ENCODE measurements at regions not wholly inside any gene's neighbourhood (a gene's known extent, or its start where the extent isn't known, plus 50 kb on each side); places are given as distances from the start of the nearest gene placed in this dataset.

GRCh38 chr20:48238781-48239180 is 453.5 kb upstream of the SULF2 start:
- no peaks in the 10 kb centered on the region for H3K79me2 ChIP-seq (ENCODE audit: low read length)
- peaks cover 17% of the 10 kb centered on the region; the same call in 1 of the 2 replicates for H3K27me3 ChIP-seq (ENCODE audit: low read depth, low read length)
- no peaks in the 10 kb centered on the region for H4K20me1 ChIP-seq (ENCODE audit: insufficient read depth, low read length)
- H3K4me1 ChIP-seq (ENCODE audit: low read length) = no peaks in the 10 kb centered on the region
- H3K4me2 ChIP-seq (ENCODE audit: low read length) = no peak overlapping the region
- H2AFZ ChIP-seq (ENCODE audit: low read depth, low read length) = no peak overlapping the region
- TF ChIP-seq, protein P1, sequence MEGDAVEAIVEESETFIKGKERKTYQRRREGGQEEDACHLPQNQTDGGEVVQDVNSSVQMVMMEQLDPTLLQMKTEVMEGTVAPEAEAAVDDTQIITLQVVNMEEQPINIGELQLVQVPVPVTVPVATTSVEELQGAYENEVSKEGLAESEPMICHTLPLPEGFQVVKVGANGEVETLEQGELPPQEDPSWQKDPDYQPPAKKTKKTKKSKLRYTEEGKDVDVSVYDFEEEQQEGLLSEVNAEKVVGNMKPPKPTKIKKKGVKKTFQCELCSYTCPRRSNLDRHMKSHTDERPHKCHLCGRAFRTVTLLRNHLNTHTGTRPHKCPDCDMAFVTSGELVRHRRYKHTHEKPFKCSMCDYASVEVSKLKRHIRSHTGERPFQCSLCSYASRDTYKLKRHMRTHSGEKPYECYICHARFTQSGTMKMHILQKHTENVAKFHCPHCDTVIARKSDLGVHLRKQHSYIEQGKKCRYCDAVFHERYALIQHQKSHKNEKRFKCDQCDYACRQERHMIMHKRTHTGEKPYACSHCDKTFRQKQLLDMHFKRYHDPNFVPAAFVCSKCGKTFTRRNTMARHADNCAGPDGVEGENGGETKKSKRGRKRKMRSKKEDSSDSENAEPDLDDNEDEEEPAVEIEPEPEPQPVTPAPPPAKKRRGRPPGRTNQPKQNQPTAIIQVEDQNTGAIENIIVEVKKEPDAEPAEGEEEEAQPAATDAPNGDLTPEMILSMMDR (IDR thresholded peaks at IDR 0.05; ENCODE audit: low read depth, low read length) = no peak
- TF ChIP-seq EZH2phosphoT487 (IDR thresholded peaks at IDR 0.05; ENCODE audit: low read depth) = no peak
- H3K4me3 ChIP-seq (ENCODE audit: low read length) = no peak overlapping the region
- no peaks in the 10 kb centered on the region for H3K9me3 ChIP-seq (ENCODE audit: insufficient read depth, low read length)
- no peaks in the 10 kb centered on the region for H3K36me3 ChIP-seq (replicated peaks; ENCODE audit: low read depth, low read length)
- no peak overlapping the region for H3K27ac ChIP-seq (ENCODE audit: low read length)
- no peak overlapping the region for H3K9ac ChIP-seq (ENCODE audit: low read length)

GRCh38 chr20:48238326-48238725 is 453.0 kb upstream of the SULF2 start:
- no peaks in the 10 kb centered on the region for H4K20me1 ChIP-seq (ENCODE audit: insufficient read depth, low read length)
- H3K4me1 ChIP-seq (ENCODE audit: low read length) = no peaks in the 10 kb centered on the region
- no peak overlapping the region for H3K27ac ChIP-seq (ENCODE audit: low read length)
- H3K9me3 ChIP-seq (ENCODE audit: insufficient read depth, low read length) = no peaks in the 10 kb centered on the region
- no peaks in the 10 kb centered on the region for H3K36me3 ChIP-seq (replicated peaks; ENCODE audit: low read depth, low read length)
- TF ChIP-seq, protein P1 (IDR thresholded peaks at IDR 0.05; ENCODE audit: low read depth, low read length) = no peak
- TF ChIP-seq EZH2phosphoT487 (IDR thresholded peaks at IDR 0.05; ENCODE audit: low read depth) = no peak
- H3K4me3 ChIP-seq (ENCODE audit: low read length) = no peak overlapping the region
- no peak overlapping the region for H2AFZ ChIP-seq (ENCODE audit: low read depth, low read length)
- no peak overlapping the region for H3K9ac ChIP-seq (ENCODE audit: low read length)
- no peak overlapping the region for H3K4me2 ChIP-seq (ENCODE audit: low read length)
- peaks cover 21% of the 10 kb centered on the region; the same call in 1 of the 2 replicates for H3K27me3 ChIP-seq (ENCODE audit: low read depth, low read length)
- H3K79me2 ChIP-seq (ENCODE audit: low read length) = no peaks in the 10 kb centered on the region

DNA sequence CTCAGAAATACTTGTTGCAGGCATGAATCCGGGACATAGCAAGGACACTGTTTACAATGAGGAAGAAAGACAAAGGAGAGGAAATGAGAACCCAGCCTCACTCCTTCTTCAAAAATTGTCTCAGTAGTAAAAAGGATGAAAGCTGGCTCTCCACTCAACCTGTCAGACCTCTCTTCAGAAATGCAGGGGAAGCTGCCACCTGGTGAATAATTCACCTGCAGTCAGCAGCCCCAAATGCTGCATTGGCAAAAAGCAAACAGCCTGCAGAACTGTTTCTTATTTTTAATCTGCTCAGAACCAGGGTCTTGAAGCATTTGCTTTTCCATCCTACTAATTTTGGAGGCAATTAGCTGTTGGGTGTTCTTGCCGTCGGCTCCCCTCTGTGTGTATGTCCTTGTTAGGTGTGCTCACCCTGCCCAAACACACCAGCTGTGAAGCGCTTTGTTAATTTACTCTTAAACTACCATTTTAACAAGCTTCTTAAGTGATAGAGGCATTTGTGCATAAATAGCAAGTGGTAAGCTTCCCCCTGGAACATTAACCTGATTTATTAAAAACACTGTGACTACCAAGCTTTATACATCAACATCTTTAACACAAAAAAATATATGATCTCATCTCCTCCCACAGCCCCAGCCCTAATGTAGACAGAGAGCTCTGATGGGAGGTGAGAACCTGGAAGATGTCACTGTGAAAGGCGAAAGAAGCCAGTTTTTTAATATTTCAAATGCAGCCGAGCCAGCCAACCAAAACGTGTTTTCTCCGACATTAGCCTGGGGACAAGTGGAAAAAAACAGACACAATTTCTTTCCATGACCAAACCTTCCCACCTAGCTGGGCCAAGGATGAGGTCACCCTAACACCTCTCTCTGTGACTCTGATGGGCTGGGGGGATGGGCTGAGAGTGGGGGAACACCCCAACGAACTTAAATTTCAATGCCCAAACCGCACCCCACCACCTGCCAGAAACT is 451.0 kb upstream of the SULF2 start:
- Histone ChIP-seq H4K20me1 (ENCODE audit: insufficient read depth, low read length) (no peaks in the 10 kb centered on the region), H2AFZ (ENCODE audit: low read depth, low read length) (no peak overlapping the region), H3K9me3 (ENCODE audit: insufficient read depth, low read length) (peaks cover 11% of the 10 kb centered on the region), H3K79me2 (ENCODE audit: low read length) (no peaks in the 10 kb centered on the region), H3K36me3 (replicated peaks; ENCODE audit: low read depth, low read length) (no peaks in the 10 kb centered on the region), H3K9ac (ENCODE audit: low read length) (no peak overlapping the region), H3K27ac (ENCODE audit: low read length) (no peak overlapping the region), H3K27me3 (ENCODE audit: low read depth, low read length) (peaks cover 37% of the 10 kb centered on the region; the same call in 1 of the 2 replicates), H3K4me2 (ENCODE audit: low read length) (no peak overlapping the region), H3K4me3 (ENCODE audit: low read length) (no peak overlapping the region), H3K4me1 (ENCODE audit: low read length) (no peaks in the 10 kb centered on the region)
- no peak for TF ChIP-seq EZH2phosphoT487 (IDR thresholded peaks at IDR 0.05; ENCODE audit: low read depth)
- TF ChIP-seq, protein P1 (IDR thresholded peaks at IDR 0.05; ENCODE audit: low read depth, low read length) = no peak

DNA sequence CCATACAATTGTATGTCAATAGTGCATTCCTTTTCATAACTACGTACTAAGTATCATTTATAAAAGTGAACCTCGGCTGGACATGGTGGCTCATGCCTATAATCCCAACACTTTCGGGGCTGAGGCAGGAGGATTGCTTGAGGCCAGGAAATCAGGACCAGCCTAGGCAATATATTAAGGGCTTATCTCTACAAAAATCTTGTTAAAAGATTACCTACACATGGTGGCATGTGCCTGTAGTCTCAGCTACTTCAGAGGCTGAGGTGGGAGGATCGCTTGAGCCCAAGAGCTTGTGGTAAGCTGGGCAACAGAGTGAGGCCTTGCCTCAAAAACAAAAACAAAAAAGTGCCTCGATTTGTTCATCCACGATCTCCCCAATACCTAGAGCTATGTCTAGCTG is 449.7 kb upstream of the SULF2 start:
- TF ChIP-seq, protein P1 (IDR thresholded peaks at IDR 0.05; ENCODE audit: low read depth, low read length) = no peak
- TF ChIP-seq EZH2phosphoT487 (IDR thresholded peaks at IDR 0.05; ENCODE audit: low read depth) = no peak
- peaks cover 34% of the 10 kb centered on the region; the same call in 1 of the 2 replicates for H3K27me3 ChIP-seq (ENCODE audit: low read depth, low read length)
- no peak overlapping the region for H3K4me2 ChIP-seq (ENCODE audit: low read length)
- no peaks in the 10 kb centered on the region for H4K20me1 ChIP-seq (ENCODE audit: insufficient read depth, low read length)
- no peak overlapping the region for H3K27ac ChIP-seq (ENCODE audit: low read length)
- H3K9me3 ChIP-seq (ENCODE audit: insufficient read depth, low read length) = peaks cover 11% of the 10 kb centered on the region
- H2AFZ ChIP-seq (ENCODE audit: low read depth, low read length) = no peak overlapping the region
- H3K4me1 ChIP-seq (ENCODE audit: low read length) = no peaks in the 10 kb centered on the region
- H3K36me3 ChIP-seq (replicated peaks; ENCODE audit: low read depth, low read length) = no peaks in the 10 kb centered on the region
- no peak overlapping the region for H3K9ac ChIP-seq (ENCODE audit: low read length)
- H3K4me3 ChIP-seq (ENCODE audit: low read length) = no peak overlapping the region
- H3K79me2 ChIP-seq (ENCODE audit: low read length) = no peaks in the 10 kb centered on the region
